ENCODE measurements at regions not wholly inside any gene's neighbourhood (a gene's known extent, or its start where the extent isn't known, plus 50 kb on each side); places are given as distances from the start of the nearest gene placed in this dataset.

DNA sequence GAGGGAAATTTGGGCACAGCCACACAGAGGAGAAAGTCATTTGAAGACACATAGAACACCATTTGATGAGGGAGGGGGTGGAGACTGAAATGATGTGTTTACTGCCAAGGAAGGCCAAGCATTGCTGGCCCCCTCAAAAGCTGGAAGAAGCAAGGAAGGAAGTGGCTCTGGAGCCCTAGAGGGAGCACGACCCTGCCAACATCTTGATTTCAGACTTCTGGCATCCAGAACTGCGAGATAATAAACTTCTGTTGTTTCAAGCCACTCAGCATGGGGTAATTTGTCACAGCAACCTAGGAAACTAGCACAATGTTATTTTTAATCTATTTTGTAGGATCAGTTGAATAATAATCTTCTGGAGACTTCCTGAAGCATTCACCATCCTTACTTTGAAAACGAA is 314.8 kb upstream of the GOT2 start:
- Histone ChIP-seq H3K9me2 (ENCODE audit: insufficient read depth) (peaks cover 7% of the 10 kb centered on the region), H3K27ac (ENCODE audit: low read depth) (no peak overlapping the region), H4K20me1 (replicated peaks; ENCODE audit: insufficient read depth) (no peaks in the 10 kb centered on the region), H3K36me3 (ENCODE audit: insufficient read depth) (no peaks in the 10 kb centered on the region), H2AFZ (no peak overlapping the region), H3F3A (replicated peaks; ENCODE audit: low read depth) (no peaks in the 10 kb centered on the region), H3K79me2 (replicated peaks; ENCODE audit: insufficient read depth) (no peaks in the 10 kb centered on the region), H3K4me3 (no peak overlapping the region), H3K4me2 (no peak overlapping the region), H3K4me1 (ENCODE audit: insufficient read depth) (no peaks in the 10 kb centered on the region), H3K27me3 (ENCODE audit: insufficient read depth) (no peaks in the 10 kb centered on the region)
- TF ChIP-seq, protein P1, sequence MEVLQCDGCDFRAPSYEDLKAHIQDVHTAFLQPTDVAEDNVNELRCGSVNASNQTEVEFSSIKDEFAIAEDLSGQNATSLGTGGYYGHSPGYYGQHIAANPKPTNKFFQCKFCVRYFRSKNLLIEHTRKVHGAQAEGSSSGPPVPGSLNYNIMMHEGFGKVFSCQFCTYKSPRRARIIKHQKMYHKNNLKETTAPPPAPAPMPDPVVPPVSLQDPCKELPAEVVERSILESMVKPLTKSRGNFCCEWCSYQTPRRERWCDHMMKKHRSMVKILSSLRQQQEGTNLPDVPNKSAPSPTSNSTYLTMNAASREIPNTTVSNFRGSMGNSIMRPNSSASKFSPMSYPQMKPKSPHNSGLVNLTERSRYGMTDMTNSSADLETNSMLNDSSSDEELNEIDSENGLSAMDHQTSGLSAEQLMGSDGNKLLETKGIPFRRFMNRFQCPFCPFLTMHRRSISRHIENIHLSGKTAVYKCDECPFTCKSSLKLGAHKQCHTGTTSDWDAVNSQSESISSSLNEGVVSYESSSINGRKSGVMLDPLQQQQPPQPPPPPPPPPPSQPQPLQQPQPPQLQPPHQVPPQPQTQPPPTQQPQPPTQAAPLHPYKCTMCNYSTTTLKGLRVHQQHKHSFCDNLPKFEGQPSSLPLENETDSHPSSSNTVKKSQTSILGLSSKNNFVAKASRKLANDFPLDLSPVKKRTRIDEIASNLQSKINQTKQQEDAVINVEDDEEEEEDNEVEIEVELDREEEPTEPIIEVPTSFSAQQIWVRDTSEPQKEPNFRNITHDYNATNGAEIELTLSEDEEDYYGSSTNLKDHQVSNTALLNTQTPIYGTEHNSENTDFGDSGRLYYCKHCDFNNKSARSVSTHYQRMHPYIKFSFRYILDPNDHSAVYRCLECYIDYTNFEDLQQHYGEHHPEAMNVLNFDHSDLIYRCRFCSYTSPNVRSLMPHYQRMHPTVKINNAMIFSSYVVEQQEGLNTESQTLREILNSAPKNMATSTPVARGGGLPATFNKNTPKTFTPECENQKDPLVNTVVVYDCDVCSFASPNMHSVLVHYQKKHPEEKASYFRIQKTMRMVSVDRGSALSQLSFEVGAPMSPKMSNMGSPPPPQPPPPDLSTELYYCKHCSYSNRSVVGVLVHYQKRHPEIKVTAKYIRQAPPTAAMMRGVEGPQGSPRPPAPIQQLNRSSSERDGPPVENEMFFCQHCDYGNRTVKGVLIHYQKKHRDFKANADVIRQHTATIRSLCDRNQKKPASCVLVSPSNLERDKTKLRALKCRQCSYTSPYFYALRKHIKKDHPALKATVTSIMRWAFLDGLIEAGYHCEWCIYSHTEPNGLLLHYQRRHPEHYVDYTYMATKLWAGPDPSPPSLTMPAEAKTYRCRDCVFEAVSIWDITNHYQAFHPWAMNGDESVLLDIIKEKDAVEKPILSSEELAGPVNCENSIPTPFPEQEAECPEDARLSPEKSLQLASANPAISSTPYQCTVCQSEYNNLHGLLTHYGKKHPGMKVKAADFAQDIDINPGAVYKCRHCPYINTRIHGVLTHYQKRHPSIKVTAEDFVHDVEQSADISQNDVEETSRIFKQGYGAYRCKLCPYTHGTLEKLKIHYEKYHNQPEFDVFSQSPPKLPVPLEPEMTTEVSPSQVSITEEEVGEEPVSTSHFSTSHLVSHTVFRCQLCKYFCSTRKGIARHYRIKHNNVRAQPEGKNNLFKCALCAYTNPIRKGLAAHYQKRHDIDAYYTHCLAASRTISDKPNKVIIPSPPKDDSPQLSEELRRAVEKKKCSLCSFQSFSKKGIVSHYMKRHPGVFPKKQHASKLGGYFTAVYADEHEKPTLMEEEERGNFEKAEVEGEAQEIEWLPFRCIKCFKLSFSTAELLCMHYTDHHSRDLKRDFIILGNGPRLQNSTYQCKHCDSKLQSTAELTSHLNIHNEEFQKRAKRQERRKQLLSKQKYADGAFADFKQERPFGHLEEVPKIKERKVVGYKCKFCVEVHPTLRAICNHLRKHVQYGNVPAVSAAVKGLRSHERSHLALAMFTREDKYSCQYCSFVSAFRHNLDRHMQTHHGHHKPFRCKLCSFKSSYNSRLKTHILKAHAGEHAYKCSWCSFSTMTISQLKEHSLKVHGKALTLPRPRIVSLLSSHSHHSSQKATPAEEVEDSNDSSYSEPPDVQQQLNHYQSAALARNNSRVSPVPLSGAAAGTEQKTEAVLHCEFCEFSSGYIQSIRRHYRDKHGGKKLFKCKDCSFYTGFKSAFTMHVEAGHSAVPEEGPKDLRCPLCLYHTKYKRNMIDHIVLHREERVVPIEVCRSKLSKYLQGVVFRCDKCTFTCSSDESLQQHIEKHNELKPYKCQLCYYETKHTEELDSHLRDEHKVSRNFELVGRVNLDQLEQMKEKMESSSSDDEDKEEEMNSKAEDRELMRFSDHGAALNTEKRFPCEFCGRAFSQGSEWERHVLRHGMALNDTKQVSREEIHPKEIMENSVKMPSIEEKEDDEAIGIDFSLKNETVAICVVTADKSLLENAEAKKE (CRISPR knock-in tag; IDR thresholded peaks at IDR 0.05), result no peak
- no peak for TF ChIP-seq NANOG (IDR thresholded peaks at IDR 0.05; ENCODE audit: borderline replicate concordance)
- TF ChIP-seq CREB1 (CRISPR knock-in tag; IDR thresholded peaks at IDR 0.05; ENCODE audit: low read depth), result no peak
- TF ChIP-seq ZNF114 (CRISPR knock-in tag; IDR thresholded peaks at IDR 0.05), result no peak
- TF ChIP-seq, protein P2, sequence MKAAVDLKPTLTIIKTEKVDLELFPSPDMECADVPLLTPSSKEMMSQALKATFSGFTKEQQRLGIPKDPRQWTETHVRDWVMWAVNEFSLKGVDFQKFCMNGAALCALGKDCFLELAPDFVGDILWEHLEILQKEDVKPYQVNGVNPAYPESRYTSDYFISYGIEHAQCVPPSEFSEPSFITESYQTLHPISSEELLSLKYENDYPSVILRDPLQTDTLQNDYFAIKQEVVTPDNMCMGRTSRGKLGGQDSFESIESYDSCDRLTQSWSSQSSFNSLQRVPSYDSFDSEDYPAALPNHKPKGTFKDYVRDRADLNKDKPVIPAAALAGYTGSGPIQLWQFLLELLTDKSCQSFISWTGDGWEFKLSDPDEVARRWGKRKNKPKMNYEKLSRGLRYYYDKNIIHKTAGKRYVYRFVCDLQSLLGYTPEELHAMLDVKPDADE (IDR thresholded peaks at IDR 0.05), result no peak
- no peak for TF ChIP-seq JUNB (IDR thresholded peaks at IDR 0.05; ENCODE audit: unreplicated experiment)
- TF ChIP-seq EZH2 (IDR thresholded peaks at IDR 0.05; ENCODE audit: low read depth, unreplicated experiment), result no peak
- TF ChIP-seq ZNF331 (CRISPR knock-in tag; IDR thresholded peaks at IDR 0.05; ENCODE audit: low read depth), result no peak
- TF ChIP-seq, protein P3, sequence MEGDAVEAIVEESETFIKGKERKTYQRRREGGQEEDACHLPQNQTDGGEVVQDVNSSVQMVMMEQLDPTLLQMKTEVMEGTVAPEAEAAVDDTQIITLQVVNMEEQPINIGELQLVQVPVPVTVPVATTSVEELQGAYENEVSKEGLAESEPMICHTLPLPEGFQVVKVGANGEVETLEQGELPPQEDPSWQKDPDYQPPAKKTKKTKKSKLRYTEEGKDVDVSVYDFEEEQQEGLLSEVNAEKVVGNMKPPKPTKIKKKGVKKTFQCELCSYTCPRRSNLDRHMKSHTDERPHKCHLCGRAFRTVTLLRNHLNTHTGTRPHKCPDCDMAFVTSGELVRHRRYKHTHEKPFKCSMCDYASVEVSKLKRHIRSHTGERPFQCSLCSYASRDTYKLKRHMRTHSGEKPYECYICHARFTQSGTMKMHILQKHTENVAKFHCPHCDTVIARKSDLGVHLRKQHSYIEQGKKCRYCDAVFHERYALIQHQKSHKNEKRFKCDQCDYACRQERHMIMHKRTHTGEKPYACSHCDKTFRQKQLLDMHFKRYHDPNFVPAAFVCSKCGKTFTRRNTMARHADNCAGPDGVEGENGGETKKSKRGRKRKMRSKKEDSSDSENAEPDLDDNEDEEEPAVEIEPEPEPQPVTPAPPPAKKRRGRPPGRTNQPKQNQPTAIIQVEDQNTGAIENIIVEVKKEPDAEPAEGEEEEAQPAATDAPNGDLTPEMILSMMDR (conservative IDR thresholded peaks at IDR 0.05; ENCODE audit: low read depth in 2 of 2), result no peak
- TF ChIP-seq POLR2AphosphoS5 (IDR thresholded peaks at IDR 0.05; ENCODE audit: low read depth), result no peak
- TF ChIP-seq EZH2phosphoT487 (IDR thresholded peaks at IDR 0.05; ENCODE audit: unreplicated experiment), result no peak
- TF ChIP-seq STAT1 (IDR thresholded peaks at IDR 0.05; ENCODE audit: unreplicated experiment), result no peak
- TF ChIP-seq, protein P4, sequence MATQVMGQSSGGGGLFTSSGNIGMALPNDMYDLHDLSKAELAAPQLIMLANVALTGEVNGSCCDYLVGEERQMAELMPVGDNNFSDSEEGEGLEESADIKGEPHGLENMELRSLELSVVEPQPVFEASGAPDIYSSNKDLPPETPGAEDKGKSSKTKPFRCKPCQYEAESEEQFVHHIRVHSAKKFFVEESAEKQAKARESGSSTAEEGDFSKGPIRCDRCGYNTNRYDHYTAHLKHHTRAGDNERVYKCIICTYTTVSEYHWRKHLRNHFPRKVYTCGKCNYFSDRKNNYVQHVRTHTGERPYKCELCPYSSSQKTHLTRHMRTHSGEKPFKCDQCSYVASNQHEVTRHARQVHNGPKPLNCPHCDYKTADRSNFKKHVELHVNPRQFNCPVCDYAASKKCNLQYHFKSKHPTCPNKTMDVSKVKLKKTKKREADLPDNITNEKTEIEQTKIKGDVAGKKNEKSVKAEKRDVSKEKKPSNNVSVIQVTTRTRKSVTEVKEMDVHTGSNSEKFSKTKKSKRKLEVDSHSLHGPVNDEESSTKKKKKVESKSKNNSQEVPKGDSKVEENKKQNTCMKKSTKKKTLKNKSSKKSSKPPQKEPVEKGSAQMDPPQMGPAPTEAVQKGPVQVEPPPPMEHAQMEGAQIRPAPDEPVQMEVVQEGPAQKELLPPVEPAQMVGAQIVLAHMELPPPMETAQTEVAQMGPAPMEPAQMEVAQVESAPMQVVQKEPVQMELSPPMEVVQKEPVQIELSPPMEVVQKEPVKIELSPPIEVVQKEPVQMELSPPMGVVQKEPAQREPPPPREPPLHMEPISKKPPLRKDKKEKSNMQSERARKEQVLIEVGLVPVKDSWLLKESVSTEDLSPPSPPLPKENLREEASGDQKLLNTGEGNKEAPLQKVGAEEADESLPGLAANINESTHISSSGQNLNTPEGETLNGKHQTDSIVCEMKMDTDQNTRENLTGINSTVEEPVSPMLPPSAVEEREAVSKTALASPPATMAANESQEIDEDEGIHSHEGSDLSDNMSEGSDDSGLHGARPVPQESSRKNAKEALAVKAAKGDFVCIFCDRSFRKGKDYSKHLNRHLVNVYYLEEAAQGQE (IDR thresholded peaks at IDR 0.05; ENCODE audit: unreplicated experiment), result no peak
- ATAC-seq (no peak), DNase-seq (ENCODE audit: low spot score) (no peak)
- no peaks in the 10 kb centered on the region for H3K36me3 Mint-ChIP-seq (ENCODE audit: low read depth)
- H3K4me1 Mint-ChIP-seq, result no peaks in the 10 kb centered on the region
- no peak overlapping the region for H3K4me3 Mint-ChIP-seq
- no peaks in the 10 kb centered on the region for H3K27me3 Mint-ChIP-seq (ENCODE audit: insufficient read depth, low read depth, poor library complexity)
- H3K27ac Mint-ChIP-seq, result no peak overlapping the region
- no peaks in the 10 kb centered on the region; the same call in 2 of the 3 replicates for H3K9me3 Mint-ChIP-seq
